ENCODE measurements at regions not wholly inside any gene's neighbourhood (a gene's known extent, or its start where the extent isn't known, plus 50 kb on each side); places are given as distances from the start of the nearest gene placed in this dataset.

DNA sequence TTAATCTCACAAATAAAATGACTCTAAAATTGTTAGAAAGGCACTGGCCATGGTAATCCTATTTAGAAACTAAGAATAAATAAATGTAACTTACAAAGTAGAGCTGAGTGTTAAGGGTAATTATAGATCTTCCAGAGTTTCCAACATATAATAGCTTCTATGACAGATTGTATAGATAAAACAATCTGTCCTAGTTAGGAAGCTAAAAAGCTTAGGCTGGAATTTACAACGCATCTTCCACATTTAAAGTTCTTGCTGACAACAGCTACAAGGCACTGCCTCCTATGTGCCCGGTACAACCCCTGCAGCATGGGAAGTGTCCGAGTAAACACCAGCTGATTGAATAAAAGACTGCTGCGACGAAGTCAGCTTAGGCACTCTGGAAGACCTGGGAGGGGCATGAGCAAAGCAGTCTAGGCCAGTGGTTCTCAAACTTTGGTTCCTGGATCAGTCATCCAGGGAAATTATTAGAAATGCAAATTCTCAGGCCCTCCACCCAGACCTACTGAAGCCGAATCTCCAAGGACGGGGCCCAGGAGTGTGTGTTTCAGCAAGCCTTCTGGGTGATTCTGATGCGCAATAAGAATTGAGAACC, 635.6 kb upstream of the TBX3 start:
- TF ChIP-seq, protein P1, sequence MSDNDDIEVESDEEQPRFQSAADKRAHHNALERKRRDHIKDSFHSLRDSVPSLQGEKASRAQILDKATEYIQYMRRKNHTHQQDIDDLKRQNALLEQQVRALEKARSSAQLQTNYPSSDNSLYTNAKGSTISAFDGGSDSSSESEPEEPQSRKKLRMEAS (IDR thresholded peaks at IDR 0.05) = no peak
- TF ChIP-seq CREB1 (IDR thresholded peaks at IDR 0.05; ENCODE audit: low read depth) = no peak
- TF ChIP-seq, protein P2, sequence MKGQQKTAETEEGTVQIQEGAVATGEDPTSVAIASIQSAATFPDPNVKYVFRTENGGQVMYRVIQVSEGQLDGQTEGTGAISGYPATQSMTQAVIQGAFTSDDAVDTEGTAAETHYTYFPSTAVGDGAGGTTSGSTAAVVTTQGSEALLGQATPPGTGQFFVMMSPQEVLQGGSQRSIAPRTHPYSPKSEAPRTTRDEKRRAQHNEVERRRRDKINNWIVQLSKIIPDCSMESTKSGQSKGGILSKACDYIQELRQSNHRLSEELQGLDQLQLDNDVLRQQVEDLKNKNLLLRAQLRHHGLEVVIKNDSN (IDR thresholded peaks at IDR 0.05) = no peak
- TF ChIP-seq, protein P3, sequence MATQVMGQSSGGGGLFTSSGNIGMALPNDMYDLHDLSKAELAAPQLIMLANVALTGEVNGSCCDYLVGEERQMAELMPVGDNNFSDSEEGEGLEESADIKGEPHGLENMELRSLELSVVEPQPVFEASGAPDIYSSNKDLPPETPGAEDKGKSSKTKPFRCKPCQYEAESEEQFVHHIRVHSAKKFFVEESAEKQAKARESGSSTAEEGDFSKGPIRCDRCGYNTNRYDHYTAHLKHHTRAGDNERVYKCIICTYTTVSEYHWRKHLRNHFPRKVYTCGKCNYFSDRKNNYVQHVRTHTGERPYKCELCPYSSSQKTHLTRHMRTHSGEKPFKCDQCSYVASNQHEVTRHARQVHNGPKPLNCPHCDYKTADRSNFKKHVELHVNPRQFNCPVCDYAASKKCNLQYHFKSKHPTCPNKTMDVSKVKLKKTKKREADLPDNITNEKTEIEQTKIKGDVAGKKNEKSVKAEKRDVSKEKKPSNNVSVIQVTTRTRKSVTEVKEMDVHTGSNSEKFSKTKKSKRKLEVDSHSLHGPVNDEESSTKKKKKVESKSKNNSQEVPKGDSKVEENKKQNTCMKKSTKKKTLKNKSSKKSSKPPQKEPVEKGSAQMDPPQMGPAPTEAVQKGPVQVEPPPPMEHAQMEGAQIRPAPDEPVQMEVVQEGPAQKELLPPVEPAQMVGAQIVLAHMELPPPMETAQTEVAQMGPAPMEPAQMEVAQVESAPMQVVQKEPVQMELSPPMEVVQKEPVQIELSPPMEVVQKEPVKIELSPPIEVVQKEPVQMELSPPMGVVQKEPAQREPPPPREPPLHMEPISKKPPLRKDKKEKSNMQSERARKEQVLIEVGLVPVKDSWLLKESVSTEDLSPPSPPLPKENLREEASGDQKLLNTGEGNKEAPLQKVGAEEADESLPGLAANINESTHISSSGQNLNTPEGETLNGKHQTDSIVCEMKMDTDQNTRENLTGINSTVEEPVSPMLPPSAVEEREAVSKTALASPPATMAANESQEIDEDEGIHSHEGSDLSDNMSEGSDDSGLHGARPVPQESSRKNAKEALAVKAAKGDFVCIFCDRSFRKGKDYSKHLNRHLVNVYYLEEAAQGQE (IDR thresholded peaks at IDR 0.05; ENCODE audit: low read depth) = no peak
- TF ChIP-seq EP300 (IDR thresholded peaks at IDR 0.05; ENCODE audit: borderline replicate concordance) = no peak
